OCI-LY1 (cell line): ENCODE measurements at regions not wholly inside any gene's neighbourhood (a gene's known extent, or its start where the extent isn't known, plus 50 kb on each side); places are given as distances from the start of the nearest gene placed in this dataset.

Experiments
- CTCF ChIP-seq: fragments of 200-600 bp; sonication (generic), shearing (Covaris generic); IDR thresholded peaks from 2 replicates; pipeline ENCODE4 v1.5.1; 2017; ENCODE audit warnings: mild to moderate bottlenecking, antibody characterized with exemption, low read length, moderate library complexity, mixed read lengths
- EZH2 ChIP-seq: fragments of 200-600 bp; sonication (generic), shearing (Covaris generic); IDR thresholded peaks from 2 replicates; pipeline ENCODE4 v1.8.0; 2017; ENCODE audit warnings: borderline replicate concordance, mixed run types, mild to moderate bottlenecking, antibody characterized with exemption, low read length, moderate library complexity, mixed read lengths

GRCh38 chr20:6302041-6302440 lies 179.2 kb upstream of the FERMT1 start:
- TF ChIP-seq CTCF (no peak), EZH2 (no peak)
